ENCODE measurements at regions not wholly inside any gene's neighbourhood (a gene's known extent, or its start where the extent isn't known, plus 50 kb on each side); places are given as distances from the start of the nearest gene placed in this dataset.

DNA sequence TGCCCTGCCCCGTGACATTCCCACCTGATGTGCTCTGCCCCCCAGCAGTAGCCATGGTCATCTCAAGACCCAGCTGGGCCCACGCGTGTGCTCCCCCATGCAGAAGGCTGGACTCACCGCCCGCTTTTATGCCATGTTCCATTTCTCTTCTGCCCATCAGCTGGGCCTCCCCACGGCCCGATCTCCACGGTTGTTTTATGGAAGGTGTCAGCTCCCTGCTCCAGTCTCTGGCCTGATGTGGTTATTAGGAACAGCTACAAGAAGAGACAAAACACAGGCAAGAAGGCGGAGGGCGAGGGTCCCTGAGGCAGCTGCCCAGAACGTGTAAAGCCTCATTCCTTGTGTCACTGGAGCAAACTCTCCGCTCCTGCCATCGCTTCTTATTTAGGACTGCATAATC is 50.2 kb upstream of the DISP3 start:
- ChIA-PET CTCF (no interaction called here), POLR2A (ENCODE audit: low non-redundant PET) (no interaction called here)
- intact Hi-C loops (cut with micrococcal nuclease; ENCODE audit: unreplicated experiment), result no loop called here
- Histone ChIP-seq H3K36me3 (ENCODE audit: insufficient read depth, low read length, poor library complexity, severe bottlenecking) (no peaks in the 10 kb centered on the region), H3K9me3 (ENCODE audit: low read depth, low read length, poor library complexity, severe bottlenecking) (no peaks in the 10 kb centered on the region), H3K27ac (ENCODE audit: low read depth, low read length, poor library complexity, severe bottlenecking) (no peak overlapping the region), H3K4me3 (ENCODE audit: low read depth, low read length, poor library complexity, severe bottlenecking) (no peak overlapping the region), H3K27me3 (replicated peaks; ENCODE audit: insufficient read depth, low read depth, low read length, poor library complexity) (peaks cover 15% of the 10 kb centered on the region), H3K4me1 (ENCODE audit: insufficient read depth, low read length, poor library complexity, severe bottlenecking) (no peaks in the 10 kb centered on the region)
- DNase-seq (ENCODE audit: low spot score), result no peak
- BruUV-seq (replicated peaks), result no TSS peak
- TF ChIP-seq EZH2 (IDR thresholded peaks at IDR 0.05; ENCODE audit: borderline replicate concordance, low read depth, low read length, poor library complexity, severe bottlenecking), result no peak
- TF ChIP-seq, protein P1, sequence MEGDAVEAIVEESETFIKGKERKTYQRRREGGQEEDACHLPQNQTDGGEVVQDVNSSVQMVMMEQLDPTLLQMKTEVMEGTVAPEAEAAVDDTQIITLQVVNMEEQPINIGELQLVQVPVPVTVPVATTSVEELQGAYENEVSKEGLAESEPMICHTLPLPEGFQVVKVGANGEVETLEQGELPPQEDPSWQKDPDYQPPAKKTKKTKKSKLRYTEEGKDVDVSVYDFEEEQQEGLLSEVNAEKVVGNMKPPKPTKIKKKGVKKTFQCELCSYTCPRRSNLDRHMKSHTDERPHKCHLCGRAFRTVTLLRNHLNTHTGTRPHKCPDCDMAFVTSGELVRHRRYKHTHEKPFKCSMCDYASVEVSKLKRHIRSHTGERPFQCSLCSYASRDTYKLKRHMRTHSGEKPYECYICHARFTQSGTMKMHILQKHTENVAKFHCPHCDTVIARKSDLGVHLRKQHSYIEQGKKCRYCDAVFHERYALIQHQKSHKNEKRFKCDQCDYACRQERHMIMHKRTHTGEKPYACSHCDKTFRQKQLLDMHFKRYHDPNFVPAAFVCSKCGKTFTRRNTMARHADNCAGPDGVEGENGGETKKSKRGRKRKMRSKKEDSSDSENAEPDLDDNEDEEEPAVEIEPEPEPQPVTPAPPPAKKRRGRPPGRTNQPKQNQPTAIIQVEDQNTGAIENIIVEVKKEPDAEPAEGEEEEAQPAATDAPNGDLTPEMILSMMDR (conservative IDR thresholded peaks at IDR 0.05; ENCODE audit: low read depth, low read length), result no peak

All from A673 (cell line).